ENCODE measurements at regions not wholly inside any gene's neighbourhood (a gene's known extent, or its start where the extent isn't known, plus 50 kb on each side); places are given as distances from the start of the nearest gene placed in this dataset.

DNA sequence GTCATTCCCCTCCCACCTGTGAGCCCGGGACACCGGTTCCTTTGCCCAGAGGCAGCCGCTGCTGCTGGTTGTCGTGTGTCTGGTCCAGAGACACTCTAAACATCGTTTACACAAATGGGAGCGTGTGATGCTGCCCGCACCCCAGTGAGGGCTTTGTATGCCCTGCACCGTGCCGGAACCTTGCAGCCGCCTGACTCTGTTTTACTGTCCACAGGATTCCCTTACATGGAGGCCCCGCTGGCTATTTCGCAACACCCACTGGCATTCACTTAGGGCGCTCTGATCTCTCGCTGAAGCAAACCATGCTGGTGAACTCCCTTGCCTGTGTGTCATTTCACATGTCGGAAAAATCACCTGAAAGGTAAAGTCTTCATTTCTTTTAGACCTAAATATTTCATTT is 100.8 kb upstream of the SLC6A6 start:
- Histone ChIP-seq H2AFZ (ENCODE audit: low read depth, low read length) (no peak overlapping the region), H3K4me3 (ENCODE audit: low read depth in 1 of 2, low read length in 2 of 2) (no peak overlapping the region), H3K4me1 (ENCODE audit: insufficient read depth, low read length) (no peaks in the 10 kb centered on the region), H3K9ac (ENCODE audit: low read depth, low read length) (no peak overlapping the region), H3K9me3 (ENCODE audit: insufficient read depth, low read length, severe bottlenecking) (no peaks in the 10 kb centered on the region), H3K4me2 (ENCODE audit: insufficient read depth, low read length) (no peak overlapping the region), H4K20me1 (ENCODE audit: insufficient read depth, low read length) (no peaks in the 10 kb centered on the region), H3K27me3 (ENCODE audit: insufficient read depth, low read length, poor library complexity) (no peaks in the 10 kb centered on the region), H3K27ac (ENCODE audit: low read length) (no peak overlapping the region), H3K79me2 (ENCODE audit: insufficient read depth, low read length) (no peaks in the 10 kb centered on the region), H3K36me3 (ENCODE audit: insufficient read depth, low read length) (no peaks in the 10 kb centered on the region)
- TF ChIP-seq, protein P1, sequence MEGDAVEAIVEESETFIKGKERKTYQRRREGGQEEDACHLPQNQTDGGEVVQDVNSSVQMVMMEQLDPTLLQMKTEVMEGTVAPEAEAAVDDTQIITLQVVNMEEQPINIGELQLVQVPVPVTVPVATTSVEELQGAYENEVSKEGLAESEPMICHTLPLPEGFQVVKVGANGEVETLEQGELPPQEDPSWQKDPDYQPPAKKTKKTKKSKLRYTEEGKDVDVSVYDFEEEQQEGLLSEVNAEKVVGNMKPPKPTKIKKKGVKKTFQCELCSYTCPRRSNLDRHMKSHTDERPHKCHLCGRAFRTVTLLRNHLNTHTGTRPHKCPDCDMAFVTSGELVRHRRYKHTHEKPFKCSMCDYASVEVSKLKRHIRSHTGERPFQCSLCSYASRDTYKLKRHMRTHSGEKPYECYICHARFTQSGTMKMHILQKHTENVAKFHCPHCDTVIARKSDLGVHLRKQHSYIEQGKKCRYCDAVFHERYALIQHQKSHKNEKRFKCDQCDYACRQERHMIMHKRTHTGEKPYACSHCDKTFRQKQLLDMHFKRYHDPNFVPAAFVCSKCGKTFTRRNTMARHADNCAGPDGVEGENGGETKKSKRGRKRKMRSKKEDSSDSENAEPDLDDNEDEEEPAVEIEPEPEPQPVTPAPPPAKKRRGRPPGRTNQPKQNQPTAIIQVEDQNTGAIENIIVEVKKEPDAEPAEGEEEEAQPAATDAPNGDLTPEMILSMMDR (IDR thresholded peaks at IDR 0.05; ENCODE audit: borderline replicate concordance, extremely low read depth, low read length, poor library complexity, severe bottlenecking): no peak
- no peak for TF ChIP-seq EZH2 (IDR thresholded peaks at IDR 0.05; ENCODE audit: borderline replicate concordance, low read depth, low read length, severe bottlenecking)
- ATAC-seq (ENCODE audit: insufficient read depth, low read depth) (no peak), DNase-seq (no peak)

- no peak for ATAC-seq (ENCODE audit: insufficient read depth, low read depth)
Measured at GRCh38 chr3:14303336-14304100, 98.9 kb upstream of the SLC6A6 start.

GRCh38 chr3:14304101-14305045 is 98.0 kb upstream of the SLC6A6 start:
- no peak for DNase-seq

More at GRCh38 chr3:14303336-14304100, 98.9 kb upstream of the SLC6A6 start:
- Histone ChIP-seq H3K79me2 (ENCODE audit: insufficient read depth, low read length) (no peaks in the 10 kb centered on the region), H3K4me2 (ENCODE audit: insufficient read depth, low read length) (no peak overlapping the region), H3K9ac (ENCODE audit: low read depth, low read length) (no peak overlapping the region), H4K20me1 (ENCODE audit: insufficient read depth, low read length) (no peaks in the 10 kb centered on the region), H3K4me3 (ENCODE audit: low read depth in 1 of 2, low read length in 2 of 2) (no peak overlapping the region), H3K27me3 (ENCODE audit: insufficient read depth, low read length, poor library complexity) (peaks cover 3% of the 10 kb centered on the region), H3K4me1 (ENCODE audit: insufficient read depth, low read length) (no peaks in the 10 kb centered on the region), H3K9me3 (ENCODE audit: insufficient read depth, low read length, severe bottlenecking) (no peaks in the 10 kb centered on the region), H2AFZ (ENCODE audit: low read depth, low read length) (no peak overlapping the region), H3K27ac (ENCODE audit: low read length) (no peak overlapping the region), H3K36me3 (ENCODE audit: insufficient read depth, low read length) (no peaks in the 10 kb centered on the region)
- no peak for DNase-seq
- TF ChIP-seq EZH2 (IDR thresholded peaks at IDR 0.05; ENCODE audit: borderline replicate concordance, low read depth, low read length, severe bottlenecking): no peak
- TF ChIP-seq, protein P1 (IDR thresholded peaks at IDR 0.05; ENCODE audit: borderline replicate concordance, extremely low read depth, low read length, poor library complexity, severe bottlenecking): no peak

More at GRCh38 chr3:14304101-14305045, 98.0 kb upstream of the SLC6A6 start:
- Histone ChIP-seq H3K36me3 (ENCODE audit: insufficient read depth, low read length) (no peaks in the 10 kb centered on the region), H3K4me2 (ENCODE audit: insufficient read depth, low read length) (no peak overlapping the region), H4K20me1 (ENCODE audit: insufficient read depth, low read length) (no peaks in the 10 kb centered on the region), H3K4me1 (ENCODE audit: insufficient read depth, low read length) (no peaks in the 10 kb centered on the region), H3K27me3 (ENCODE audit: insufficient read depth, low read length, poor library complexity) (peaks cover 6% of the 10 kb centered on the region), H3K4me3 (ENCODE audit: low read depth in 1 of 2, low read length in 2 of 2) (no peak overlapping the region), H3K27ac (ENCODE audit: low read length) (no peak overlapping the region), H3K9ac (ENCODE audit: low read depth, low read length) (no peak overlapping the region), H3K79me2 (ENCODE audit: insufficient read depth, low read length) (no peaks in the 10 kb centered on the region), H3K9me3 (ENCODE audit: insufficient read depth, low read length, severe bottlenecking) (no peaks in the 10 kb centered on the region), H2AFZ (ENCODE audit: low read depth, low read length) (no peak overlapping the region)
- TF ChIP-seq, protein P1 (IDR thresholded peaks at IDR 0.05; ENCODE audit: borderline replicate concordance, extremely low read depth, low read length, poor library complexity, severe bottlenecking): no peak
- no peak for TF ChIP-seq EZH2 (IDR thresholded peaks at IDR 0.05; ENCODE audit: borderline replicate concordance, low read depth, low read length, severe bottlenecking)
- no peak for ATAC-seq (ENCODE audit: insufficient read depth, low read depth)

All from DND-41 (cell line).